ENCODE measurements at regions not wholly inside any gene's neighbourhood (a gene's known extent, or its start where the extent isn't known, plus 50 kb on each side); places are given as distances from the start of the nearest gene placed in this dataset.
"Not testable (repeated sequence)": the region's sequence is repeated elsewhere in the genome, so short reads cannot be mapped to it uniquely, and the experiment has no call there.

- Histone ChIP-seq H3K4me3 (ENCODE audit: low read length) (no peak overlapping the region), H3K27me3 (ENCODE audit: control insufficient read depth, insufficient read depth, low read length) (peaks cover 15% of the 10 kb centered on the region), H3K9me3 (replicated peaks; ENCODE audit: control insufficient read depth, low read depth, low read length) (no peaks in the 10 kb centered on the region), H3K4me1 (ENCODE audit: control insufficient read depth, insufficient read depth, low read length) (no peaks in the 10 kb centered on the region), H3K36me3 (ENCODE audit: control insufficient read depth, insufficient read depth, low read length) (no peaks in the 10 kb centered on the region), H3K27ac (ENCODE audit: low read length) (no peak overlapping the region)
- WGBS (ENCODE audit: insufficient coverage) = 73% methylated on average over 7 of the region's 11 CpGs
- DNase-seq = no peak
Measured at GRCh38 chr6:167409079-167409478, 84.2 kb downstream of the TTLL2 start.

GRCh38 chr6:167409694-167410093 is 84.8 kb downstream of the TTLL2 start:
- Histone ChIP-seq H3K27me3 (ENCODE audit: control insufficient read depth, insufficient read depth, low read length) (peaks cover 10% of the 10 kb centered on the region), H3K27ac (ENCODE audit: low read length) (no peak overlapping the region), H3K9me3 (replicated peaks; ENCODE audit: control insufficient read depth, low read depth, low read length) (no peaks in the 10 kb centered on the region), H3K4me3 (ENCODE audit: low read length) (no peak overlapping the region), H3K4me1 (ENCODE audit: control insufficient read depth, insufficient read depth, low read length) (no peaks in the 10 kb centered on the region), H3K36me3 (ENCODE audit: control insufficient read depth, insufficient read depth, low read length) (no peaks in the 10 kb centered on the region)
- 68% methylated on average over 6 of the region's 6 CpGs for WGBS (ENCODE audit: insufficient coverage)
- no peak for DNase-seq

GRCh38 chr6:167410462-167410861 is 85.6 kb downstream of the TTLL2 start:
- DNase-seq = no peak
- H3K27me3 ChIP-seq (ENCODE audit: control insufficient read depth, insufficient read depth, low read length) = peaks cover 7% of the 10 kb centered on the region
- H3K9me3 ChIP-seq (replicated peaks; ENCODE audit: control insufficient read depth, low read depth, low read length) = no peaks in the 10 kb centered on the region
- no peak overlapping the region for H3K27ac ChIP-seq (ENCODE audit: low read length)
- no peaks in the 10 kb centered on the region for H3K36me3 ChIP-seq (ENCODE audit: control insufficient read depth, insufficient read depth, low read length)
- 64% methylated on average over 5 of the region's 9 CpGs for WGBS (ENCODE audit: insufficient coverage)
- H3K4me1 ChIP-seq (ENCODE audit: control insufficient read depth, insufficient read depth, low read length) = no peaks in the 10 kb centered on the region
- H3K4me3 ChIP-seq (ENCODE audit: low read length) = no peak overlapping the region

GRCh38 chr6:167412506-167412905 is 87.6 kb downstream of the TTLL2 start:
- Histone ChIP-seq H3K4me1 (ENCODE audit: control insufficient read depth, insufficient read depth, low read length) (no peaks in the 10 kb centered on the region), H3K36me3 (ENCODE audit: control insufficient read depth, insufficient read depth, low read length) (no peaks in the 10 kb centered on the region), H3K27me3 (ENCODE audit: control insufficient read depth, insufficient read depth, low read length) (peaks cover 8% of the 10 kb centered on the region), H3K27ac (ENCODE audit: low read length) (no peak overlapping the region), H3K4me3 (ENCODE audit: low read length) (no peak overlapping the region), H3K9me3 (replicated peaks; ENCODE audit: control insufficient read depth, low read depth, low read length) (no peaks in the 10 kb centered on the region)
- 19% methylated on average over 5 of the region's 5 CpGs for WGBS (ENCODE audit: insufficient coverage)
- no peak for DNase-seq

GRCh38 chr6:167415441-167415961 is 90.6 kb downstream of the TTLL2 start:
- H3K4me3 ChIP-seq (ENCODE audit: low read length) = no peak overlapping the region
- no peak overlapping the region for H3K27ac ChIP-seq (ENCODE audit: low read length)
- peaks cover 8% of the 10 kb centered on the region for H3K27me3 ChIP-seq (ENCODE audit: control insufficient read depth, insufficient read depth, low read length)
- H3K9me3 ChIP-seq (replicated peaks; ENCODE audit: control insufficient read depth, low read depth, low read length) = no peaks in the 10 kb centered on the region
- no peaks in the 10 kb centered on the region for H3K4me1 ChIP-seq (ENCODE audit: control insufficient read depth, insufficient read depth, low read length)
- WGBS (ENCODE audit: insufficient coverage) = 82% methylated on average over 17 of the region's 18 CpGs
- DNase-seq = no peak
- no peaks in the 10 kb centered on the region for H3K36me3 ChIP-seq (ENCODE audit: control insufficient read depth, insufficient read depth, low read length)

- H3K27me3 ChIP-seq (ENCODE audit: control insufficient read depth, insufficient read depth, low read length) = peaks cover 12% of the 10 kb centered on the region
- no peaks in the 10 kb centered on the region for H3K4me1 ChIP-seq (ENCODE audit: control insufficient read depth, insufficient read depth, low read length)
- no peak overlapping the region for H3K4me3 ChIP-seq (ENCODE audit: low read length)
- no peaks in the 10 kb centered on the region for H3K9me3 ChIP-seq (replicated peaks; ENCODE audit: control insufficient read depth, low read depth, low read length)
- no peak overlapping the region for H3K27ac ChIP-seq (ENCODE audit: low read length)
- DNase-seq = no peak
- H3K36me3 ChIP-seq (ENCODE audit: control insufficient read depth, insufficient read depth, low read length) = no peaks in the 10 kb centered on the region
- WGBS (ENCODE audit: insufficient coverage) = 67% methylated on average over 5 of the region's 12 CpGs
Measured at GRCh38 chr6:167416676-167417430, 92.0 kb downstream of the TTLL2 start.

GRCh38 chr6:167420177-167420576 is 95.3 kb downstream of the TTLL2 start:
- H3K4me3 ChIP-seq (ENCODE audit: low read length) = no peak overlapping the region
- H3K27ac ChIP-seq (ENCODE audit: low read length) = no peak overlapping the region
- H3K4me1 ChIP-seq (ENCODE audit: control insufficient read depth, insufficient read depth, low read length) = no peaks in the 10 kb centered on the region
- no peak for DNase-seq
- H3K36me3 ChIP-seq (ENCODE audit: control insufficient read depth, insufficient read depth, low read length) = no peaks in the 10 kb centered on the region
- H3K27me3 ChIP-seq (ENCODE audit: control insufficient read depth, insufficient read depth, low read length) = peaks cover 9% of the 10 kb centered on the region
- no peaks in the 10 kb centered on the region for H3K9me3 ChIP-seq (replicated peaks; ENCODE audit: control insufficient read depth, low read depth, low read length)
- WGBS (ENCODE audit: insufficient coverage) = 56% methylated on average over 5 of the region's 12 CpGs

- Histone ChIP-seq H3K27me3 (ENCODE audit: control insufficient read depth, insufficient read depth, low read length) (peaks cover 7% of the 10 kb centered on the region), H3K36me3 (ENCODE audit: control insufficient read depth, insufficient read depth, low read length) (no peaks in the 10 kb centered on the region), H3K4me3 (ENCODE audit: low read length) (no peak overlapping the region), H3K9me3 (replicated peaks; ENCODE audit: control insufficient read depth, low read depth, low read length) (no peaks in the 10 kb centered on the region), H3K27ac (ENCODE audit: low read length) (no peak overlapping the region), H3K4me1 (ENCODE audit: control insufficient read depth, insufficient read depth, low read length) (no peaks in the 10 kb centered on the region)
- 85% methylated on average over 32 of the region's 39 CpGs for WGBS (ENCODE audit: insufficient coverage)
- DNase-seq = no peak
Measured at GRCh38 chr6:167420858-167421766, 96.2 kb downstream of the TTLL2 start.

- WGBS (ENCODE audit: insufficient coverage) = no CpG with 5 or more reads among the region's 36 CpGs
Measured at GRCh38 chr6:167421944-167422343, 97.1 kb downstream of the TTLL2 start.

GRCh38 chr6:167422934-167423333 is 98.0 kb downstream of the TTLL2 start:
- WGBS (ENCODE audit: insufficient coverage) = 87% methylated on average over 3 of the region's 23 CpGs
- Histone ChIP-seq H3K27ac (ENCODE audit: low read length) (no peak overlapping the region), H3K9me3 (replicated peaks; ENCODE audit: control insufficient read depth, low read depth, low read length) (no peaks in the 10 kb centered on the region), H3K36me3 (ENCODE audit: control insufficient read depth, insufficient read depth, low read length) (no peaks in the 10 kb centered on the region), H3K4me3 (ENCODE audit: low read length) (no peak overlapping the region), H3K4me1 (ENCODE audit: control insufficient read depth, insufficient read depth, low read length) (no peaks in the 10 kb centered on the region), H3K27me3 (ENCODE audit: control insufficient read depth, insufficient read depth, low read length) (peaks cover 7% of the 10 kb centered on the region)
- DNase-seq = no peak

More at GRCh38 chr6:167421944-167422343, 97.1 kb downstream of the TTLL2 start:
- H3K4me3 ChIP-seq (ENCODE audit: low read length); H3K36me3 ChIP-seq (ENCODE audit: control insufficient read depth, insufficient read depth, low read length); H3K4me1 ChIP-seq (ENCODE audit: control insufficient read depth, insufficient read depth, low read length); H3K27me3 ChIP-seq (ENCODE audit: control insufficient read depth, insufficient read depth, low read length); DNase-seq; H3K9me3 ChIP-seq (replicated peaks; ENCODE audit: control insufficient read depth, low read depth, low read length); H3K27ac ChIP-seq (ENCODE audit: low read length): not testable (repeated sequence)
